HG03039 (cell line): ENCODE measurements at regions not wholly inside any gene's neighbourhood (a gene's known extent, or its start where the extent isn't known, plus 50 kb on each side); places are given as distances from the start of the nearest gene placed in this dataset.
"Not testable (repeated sequence)": the region's sequence is repeated elsewhere in the genome, so short reads cannot be mapped to it uniquely, and the experiment has no call there.

Source experiments
- ATAC-seq: cut with Tn5 transposase; IDR thresholded peaks from one replicate; pipeline ENCODE4 v1.9.1; 2021; ENCODE audit warnings: mild to moderate bottlenecking, moderate library complexity; ENCODE audit not compliant: unreplicated experiment

- ATAC-seq: no peak
Observed at GRCh38 chr2:160550048-160550447, 56.4 kb upstream of the RBMS1 start.

- no peak for ATAC-seq
Observed at GRCh38 chr2:160551259-160551658, 57.7 kb upstream of the RBMS1 start.

GRCh38 chr2:160555420-160556071 is 61.9 kb upstream of the RBMS1 start:
- ATAC-seq: no peak

- no peak for ATAC-seq
Observed at GRCh38 chr2:160557903-160558302, 64.3 kb upstream of the RBMS1 start.

- no peak for ATAC-seq
Observed at GRCh38 chr2:160558531-160558930, 64.9 kb upstream of the RBMS1 start.

GRCh38 chr2:160561551-160562295 is 68.1 kb upstream of the RBMS1 start:
- no peak for ATAC-seq

- ATAC-seq: no peak
Observed at GRCh38 chr2:160562730-160563129, 69.1 kb upstream of the RBMS1 start.

GRCh38 chr2:160564591-160564990 is 71.0 kb upstream of the RBMS1 start:
- ATAC-seq: no peak

GRCh38 chr2:160565099-160565845 is 71.7 kb upstream of the RBMS1 start:
- no peak for ATAC-seq

- no peak for ATAC-seq
Observed at GRCh38 chr2:160566717-160567116, 73.1 kb upstream of the RBMS1 start.

GRCh38 chr2:160568856-160569255 is 75.2 kb upstream of the RBMS1 start:
- no peak for ATAC-seq

- ATAC-seq: no peak
Observed at GRCh38 chr2:160570376-160570775, 76.8 kb upstream of the RBMS1 start.

- no peak for ATAC-seq
Observed at GRCh38 chr2:160574468-160575140, 81.0 kb upstream of the RBMS1 start.

GRCh38 chr2:160575368-160575767 is 81.8 kb upstream of the RBMS1 start:
- ATAC-seq: no peak

GRCh38 chr2:160576054-160576499 is 82.5 kb upstream of the RBMS1 start:
- no peak for ATAC-seq

- not testable (repeated sequence) for ATAC-seq
Observed at GRCh38 chr2:160577081-160577480, 83.5 kb upstream of the RBMS1 start.

GRCh38 chr2:160581035-160581434 is 87.4 kb upstream of the RBMS1 start:
- ATAC-seq: no peak

GRCh38 chr2:160581448-160581847 is 87.8 kb upstream of the RBMS1 start:
- no peak for ATAC-seq

- no peak for ATAC-seq
Observed at GRCh38 chr2:160582081-160582480, 88.5 kb upstream of the RBMS1 start.

GRCh38 chr2:160582490-160583145 is 89.0 kb upstream of the RBMS1 start:
- ATAC-seq: no peak

GRCh38 chr2:160583146-160583535 is 89.5 kb upstream of the RBMS1 start:
- no peak for ATAC-seq
